ENCODE measurements at regions not wholly inside any gene's neighbourhood (a gene's known extent, or its start where the extent isn't known, plus 50 kb on each side); places are given as distances from the start of the nearest gene placed in this dataset.

DNA sequence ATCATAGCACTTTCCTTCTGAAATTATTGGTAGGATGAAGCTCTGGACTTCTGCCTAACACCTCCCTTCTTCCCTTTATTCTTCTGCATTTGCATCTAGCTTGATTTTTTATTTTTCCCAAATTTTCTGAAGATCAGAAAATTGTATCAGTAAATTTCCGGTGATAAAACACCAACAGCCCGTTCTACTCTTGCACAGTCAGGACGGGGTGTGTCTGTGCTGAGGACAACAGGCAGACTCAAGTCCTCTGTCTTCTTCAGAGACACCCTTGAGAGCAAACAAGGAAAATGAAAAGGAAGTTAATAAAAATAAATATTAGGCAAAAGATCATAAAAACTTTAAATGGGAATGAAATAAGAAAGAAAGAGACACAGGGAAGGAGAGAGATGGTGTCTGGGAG is 120.7 kb downstream of the ARL4C start:
- TF ChIP-seq, protein P1, sequence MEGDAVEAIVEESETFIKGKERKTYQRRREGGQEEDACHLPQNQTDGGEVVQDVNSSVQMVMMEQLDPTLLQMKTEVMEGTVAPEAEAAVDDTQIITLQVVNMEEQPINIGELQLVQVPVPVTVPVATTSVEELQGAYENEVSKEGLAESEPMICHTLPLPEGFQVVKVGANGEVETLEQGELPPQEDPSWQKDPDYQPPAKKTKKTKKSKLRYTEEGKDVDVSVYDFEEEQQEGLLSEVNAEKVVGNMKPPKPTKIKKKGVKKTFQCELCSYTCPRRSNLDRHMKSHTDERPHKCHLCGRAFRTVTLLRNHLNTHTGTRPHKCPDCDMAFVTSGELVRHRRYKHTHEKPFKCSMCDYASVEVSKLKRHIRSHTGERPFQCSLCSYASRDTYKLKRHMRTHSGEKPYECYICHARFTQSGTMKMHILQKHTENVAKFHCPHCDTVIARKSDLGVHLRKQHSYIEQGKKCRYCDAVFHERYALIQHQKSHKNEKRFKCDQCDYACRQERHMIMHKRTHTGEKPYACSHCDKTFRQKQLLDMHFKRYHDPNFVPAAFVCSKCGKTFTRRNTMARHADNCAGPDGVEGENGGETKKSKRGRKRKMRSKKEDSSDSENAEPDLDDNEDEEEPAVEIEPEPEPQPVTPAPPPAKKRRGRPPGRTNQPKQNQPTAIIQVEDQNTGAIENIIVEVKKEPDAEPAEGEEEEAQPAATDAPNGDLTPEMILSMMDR (IDR thresholded peaks at IDR 0.05), result no peak
- TF ChIP-seq POLR2A (IDR thresholded peaks at IDR 0.05), result no peak
- DNase-seq (ENCODE audit: low spot score in 2 of 2), result no peak
- 62 to 79% methylated on average over 3 of the region's 3 CpGs for WGBS, 2 donors
- intact Hi-C loops (cut with DNase I; ENCODE audit: low total_unique reads), result no loop called here
- no peak overlapping the region for H3K4me3 ChIP-seq (ENCODE audit: low read depth, poor library complexity, severe bottlenecking)

DNA sequence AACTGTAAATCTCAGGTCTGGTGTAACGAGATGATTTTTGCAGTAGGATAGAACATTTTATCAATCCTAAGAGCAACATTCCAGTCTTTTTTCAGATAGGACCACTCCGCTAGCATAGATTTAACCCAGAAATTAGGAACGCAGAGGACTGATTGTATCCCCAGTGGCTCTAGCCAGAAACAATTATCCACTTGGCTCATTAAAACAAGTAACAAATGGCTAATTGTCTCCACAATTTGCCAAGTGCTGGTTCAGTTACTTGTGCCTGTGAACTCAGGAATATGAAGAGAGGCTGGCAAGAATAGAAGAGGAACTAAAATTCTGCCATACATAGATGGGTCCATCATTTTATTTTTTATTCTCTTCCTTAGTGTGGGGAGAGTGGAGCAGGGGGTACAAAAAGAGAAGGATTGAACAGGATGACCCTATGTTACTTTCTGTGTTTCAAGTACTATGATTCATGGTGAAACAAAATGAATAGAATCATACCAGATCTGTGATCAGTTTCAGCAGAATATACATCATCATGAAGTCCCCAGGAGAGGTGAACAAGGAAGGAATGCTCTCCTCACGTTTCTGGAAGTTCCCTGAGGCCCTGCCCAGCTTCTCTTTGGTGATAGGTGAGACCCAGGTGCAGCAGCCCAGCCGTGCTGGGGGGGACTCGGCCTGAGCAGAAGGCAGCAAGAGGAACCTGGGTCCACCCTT is 121.6 kb downstream of the ARL4C start:
- no peak for DNase-seq (ENCODE audit: low spot score in 2 of 2)
- TF ChIP-seq, protein P1 (IDR thresholded peaks at IDR 0.05), result no peak
- TF ChIP-seq POLR2A (IDR thresholded peaks at IDR 0.05), result no peak
- intact Hi-C loops (cut with DNase I; ENCODE audit: low total_unique reads), result no loop called here
- 50 to 71% methylated on average over 6 of the region's 6 CpGs for WGBS, 2 donors
- no peak overlapping the region for H3K4me3 ChIP-seq (ENCODE audit: low read depth, poor library complexity, severe bottlenecking)

DNA sequence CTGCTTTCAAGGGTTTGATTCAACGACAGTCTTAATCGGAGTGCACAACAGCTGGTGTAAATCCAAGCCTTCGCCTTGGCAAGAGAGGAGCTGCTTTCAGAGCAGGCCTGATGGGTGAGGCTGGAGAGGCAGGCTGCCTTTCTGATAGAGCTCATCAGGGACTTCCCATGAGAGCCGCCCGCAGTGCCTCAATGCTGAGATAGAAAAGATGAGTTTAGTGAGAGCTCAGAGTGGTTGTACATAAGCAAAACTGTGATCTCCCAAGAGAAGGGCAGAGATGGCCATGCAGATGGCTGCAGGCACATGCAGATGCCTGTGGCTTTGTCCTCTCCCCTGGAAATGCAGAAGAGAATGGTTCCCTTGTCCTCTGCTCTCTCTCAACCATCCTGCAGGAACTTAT is 122.1 kb downstream of the ARL4C start:
- intact Hi-C loops (cut with DNase I; ENCODE audit: low total_unique reads), result no loop called here
- WGBS, 2 donors, result 35 to 37% methylated on average over 5 of the region's 5 CpGs
- H3K4me3 ChIP-seq (ENCODE audit: low read depth, poor library complexity, severe bottlenecking), result no peak overlapping the region
- TF ChIP-seq POLR2A (IDR thresholded peaks at IDR 0.05), result no peak
- TF ChIP-seq, protein P1 (IDR thresholded peaks at IDR 0.05), result no peak
- DNase-seq (ENCODE audit: low spot score in 2 of 2), result peak in 1 of 2 donors; percentile 40

DNA sequence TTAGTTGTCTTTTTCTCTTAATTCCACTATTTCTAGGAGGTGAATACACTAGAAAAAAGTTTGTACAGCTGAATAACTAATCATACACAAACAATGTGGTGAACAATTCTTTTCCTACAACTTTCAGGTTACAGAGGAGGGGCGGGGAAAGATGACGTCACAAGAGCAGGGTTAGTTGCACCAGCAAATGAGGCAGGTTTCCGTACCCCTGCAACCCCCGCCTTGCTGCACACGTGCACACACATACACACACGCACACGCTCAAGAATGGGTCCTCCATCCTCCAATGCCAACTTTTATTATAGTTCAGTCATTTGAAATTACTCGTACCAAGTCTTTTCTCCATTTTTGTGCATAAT is 122.8 kb downstream of the ARL4C start:
- no peak for DNase-seq (ENCODE audit: low spot score in 2 of 2)
- TF ChIP-seq, protein P1 (IDR thresholded peaks at IDR 0.05), result no peak
- no peak for TF ChIP-seq POLR2A (IDR thresholded peaks at IDR 0.05)
- H3K4me3 ChIP-seq (ENCODE audit: low read depth, poor library complexity, severe bottlenecking), result no peak overlapping the region
- 84 to 87% methylated on average over 8 of the region's 8 CpGs for WGBS, 2 donors
- intact Hi-C loops (cut with DNase I; ENCODE audit: low total_unique reads), result no loop called here

DNA sequence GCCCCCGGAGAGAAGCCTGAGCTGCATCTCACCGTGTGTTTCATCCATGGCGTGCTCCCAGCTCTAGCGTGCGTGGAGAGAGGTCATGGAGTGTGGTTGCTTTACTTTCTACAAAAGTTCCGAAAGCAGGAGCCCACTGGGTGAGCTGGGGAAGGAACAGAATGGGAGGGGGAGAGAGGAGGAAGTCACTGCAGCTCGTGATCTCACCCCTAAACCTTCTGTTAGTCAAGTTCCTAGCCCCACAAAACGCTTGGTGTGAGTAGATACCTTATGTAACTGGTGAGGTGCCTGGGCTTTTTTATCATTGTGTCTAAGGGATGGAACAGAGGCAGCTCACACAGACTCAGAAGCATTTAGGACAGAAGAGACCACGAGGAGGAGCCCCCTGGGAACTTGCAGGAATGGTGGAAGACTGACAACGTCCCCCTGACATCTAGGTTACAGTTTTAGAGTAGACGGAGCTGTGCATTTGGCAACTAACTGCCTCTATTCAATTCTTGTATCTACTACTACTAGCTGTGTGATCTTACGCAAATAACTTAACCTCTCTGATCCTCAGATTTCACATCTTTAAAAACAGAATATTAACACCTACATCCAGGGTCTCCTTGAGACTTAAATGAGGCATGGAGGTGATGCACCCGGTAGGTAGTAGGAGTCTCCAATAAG is 123.3 kb downstream of the ARL4C start:
- intact Hi-C loops (cut with DNase I; ENCODE audit: low total_unique reads), result no loop called here
- TF ChIP-seq, protein P1 (IDR thresholded peaks at IDR 0.05), result no peak
- TF ChIP-seq POLR2A (IDR thresholded peaks at IDR 0.05), result no peak
- 79% methylated on average over 13 of the region's 13 CpGs for WGBS, 2 donors
- DNase-seq (ENCODE audit: low spot score in 2 of 2), result no peak
- H3K4me3 ChIP-seq (ENCODE audit: low read depth, poor library complexity, severe bottlenecking), result no peak overlapping the region

Measured in lower leg skin (tissue), 4 donors.